OCI-M2 (cell line): ENCODE measurements at regions not wholly inside any gene's neighbourhood (a gene's known extent, or its start where the extent isn't known, plus 50 kb on each side); places are given as distances from the start of the nearest gene placed in this dataset.
A peak's percentile ranks its signal among the peaks of the same experiment; 100 is the strongest.
"Not testable (repeated sequence)": the region's sequence is repeated elsewhere in the genome, so short reads cannot be mapped to it uniquely, and the experiment has no call there.

Experiments
- DNase-seq: peaks from one replicate; lab custom pipeline; 2025; ENCODE audit not compliant: unreplicated experiment; lab: John Stamatoyannopoulos, UW

DNA sequence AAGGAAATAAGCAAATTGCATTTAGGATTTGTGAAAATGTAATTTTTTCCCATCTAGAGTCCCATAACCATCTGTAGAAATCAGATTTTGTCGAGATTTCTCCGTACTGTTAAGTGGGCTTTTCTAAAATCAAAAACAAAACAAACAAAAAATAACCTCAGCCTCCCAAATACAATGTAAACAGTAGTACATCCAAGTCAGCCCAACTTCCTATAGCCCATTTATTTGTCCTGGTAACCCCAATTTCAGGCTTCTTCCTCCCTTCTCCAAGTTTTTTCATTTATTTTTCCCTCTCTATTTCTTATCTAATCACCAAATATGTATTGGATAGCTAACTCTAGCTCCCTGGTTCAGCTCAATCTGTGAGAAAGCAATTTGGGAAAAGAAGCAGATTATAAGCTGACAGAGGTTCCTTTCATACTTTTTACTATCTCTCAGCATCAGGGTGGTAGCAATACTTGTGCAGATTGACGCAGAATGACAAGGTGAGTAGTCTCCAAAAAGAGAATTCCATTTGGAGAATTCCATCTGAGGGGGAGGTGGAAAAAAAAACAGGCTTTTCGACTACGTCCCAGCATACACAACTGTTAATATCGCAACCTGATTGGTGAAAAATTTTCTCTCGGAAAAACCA is 132.6 kb upstream of the BTN3A2 start:
- no peak for DNase-seq

DNA sequence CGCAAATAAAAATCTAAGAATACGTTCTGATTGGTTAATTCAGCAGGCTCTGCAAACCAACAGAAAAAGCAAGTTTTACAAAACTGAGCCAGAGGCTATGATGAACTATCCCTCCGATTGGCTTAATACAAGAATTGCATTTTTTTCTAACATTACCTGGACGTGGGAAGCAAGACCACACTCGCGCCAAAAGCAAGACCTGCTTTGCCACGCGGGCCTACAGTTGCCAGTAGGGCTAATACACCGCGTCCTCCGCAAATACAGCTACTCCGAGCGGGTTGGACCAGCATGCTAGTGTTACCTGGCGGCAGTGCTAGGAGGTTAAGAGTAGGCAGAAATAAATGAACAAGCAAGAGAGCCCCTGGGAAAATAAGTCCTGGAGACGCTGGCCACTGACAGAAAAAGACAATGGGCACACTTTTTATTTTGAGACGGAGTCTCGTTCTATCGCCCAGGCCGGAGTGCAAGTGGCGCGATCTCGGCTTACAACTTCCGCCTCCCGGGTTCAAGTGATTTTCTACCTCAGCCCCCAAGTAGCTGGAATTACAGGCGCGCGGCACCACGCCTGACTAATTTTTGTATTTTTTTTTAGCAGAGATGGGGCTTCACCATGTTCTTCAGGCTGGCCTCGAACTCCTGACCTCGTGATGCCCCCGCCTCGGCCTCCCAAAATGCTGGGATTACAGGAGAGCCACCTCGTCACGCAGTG is 131.9 kb upstream of the BTN3A2 start:
- DNase-seq = no peak

GRCh38 chr6:26233649-26234420 is 131.2 kb upstream of the BTN3A2 start:
- no peak for DNase-seq

- peak; percentile 75 for DNase-seq
These were observed 130.3 kb upstream of the BTN3A2 start for GRCh38 chr6:26234421-26235301.

- DNase-seq = no peak
These were observed 129.7 kb upstream of the BTN3A2 start for GRCh38 chr6:26235302-26235670.

- not testable (repeated sequence) for DNase-seq
These were observed 125.6 kb upstream of the BTN3A2 start for GRCh38 chr6:26239415-26239814.

DNA sequence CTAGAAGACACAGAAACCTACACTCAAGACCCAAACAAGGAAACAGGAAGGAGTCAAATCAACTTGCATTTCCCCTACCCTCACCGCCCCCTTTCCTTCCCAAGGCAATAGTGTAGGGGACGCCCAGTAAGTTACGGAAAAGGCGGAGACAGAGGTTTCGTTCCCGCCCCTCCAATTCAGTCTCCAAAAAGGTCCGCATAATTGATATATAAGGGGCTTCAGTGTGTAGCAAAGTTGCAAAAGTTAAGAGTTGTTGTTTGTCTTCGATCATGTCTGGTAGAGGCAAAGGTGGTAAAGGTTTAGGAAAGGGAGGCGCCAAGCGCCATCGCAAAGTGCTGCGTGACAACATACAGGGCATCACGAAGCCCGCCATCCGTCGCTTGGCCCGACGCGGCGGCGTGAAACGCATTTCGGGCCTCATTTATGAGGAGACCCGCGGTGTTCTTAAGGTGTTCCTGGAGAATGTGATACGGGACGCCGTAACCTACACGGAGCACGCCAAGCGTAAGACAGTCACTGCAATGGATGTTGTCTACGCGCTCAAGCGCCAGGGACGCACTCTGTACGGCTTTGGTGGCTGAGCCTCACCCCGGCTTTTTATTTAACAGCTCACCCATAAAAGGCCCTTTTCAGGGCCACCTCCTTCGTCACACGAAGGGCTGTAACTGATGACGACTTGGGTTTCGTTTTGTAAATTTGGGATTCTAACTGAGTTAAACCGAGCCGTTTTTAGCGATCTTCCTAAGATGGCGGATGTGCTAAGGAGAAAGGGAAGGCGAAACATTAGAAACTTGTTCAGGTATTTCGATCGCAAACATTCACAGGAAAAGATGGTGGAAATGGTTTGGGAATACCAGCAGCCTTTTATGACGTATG is 124.6 kb upstream of the BTN3A2 start:
- peak; percentile 78 for DNase-seq

DNA sequence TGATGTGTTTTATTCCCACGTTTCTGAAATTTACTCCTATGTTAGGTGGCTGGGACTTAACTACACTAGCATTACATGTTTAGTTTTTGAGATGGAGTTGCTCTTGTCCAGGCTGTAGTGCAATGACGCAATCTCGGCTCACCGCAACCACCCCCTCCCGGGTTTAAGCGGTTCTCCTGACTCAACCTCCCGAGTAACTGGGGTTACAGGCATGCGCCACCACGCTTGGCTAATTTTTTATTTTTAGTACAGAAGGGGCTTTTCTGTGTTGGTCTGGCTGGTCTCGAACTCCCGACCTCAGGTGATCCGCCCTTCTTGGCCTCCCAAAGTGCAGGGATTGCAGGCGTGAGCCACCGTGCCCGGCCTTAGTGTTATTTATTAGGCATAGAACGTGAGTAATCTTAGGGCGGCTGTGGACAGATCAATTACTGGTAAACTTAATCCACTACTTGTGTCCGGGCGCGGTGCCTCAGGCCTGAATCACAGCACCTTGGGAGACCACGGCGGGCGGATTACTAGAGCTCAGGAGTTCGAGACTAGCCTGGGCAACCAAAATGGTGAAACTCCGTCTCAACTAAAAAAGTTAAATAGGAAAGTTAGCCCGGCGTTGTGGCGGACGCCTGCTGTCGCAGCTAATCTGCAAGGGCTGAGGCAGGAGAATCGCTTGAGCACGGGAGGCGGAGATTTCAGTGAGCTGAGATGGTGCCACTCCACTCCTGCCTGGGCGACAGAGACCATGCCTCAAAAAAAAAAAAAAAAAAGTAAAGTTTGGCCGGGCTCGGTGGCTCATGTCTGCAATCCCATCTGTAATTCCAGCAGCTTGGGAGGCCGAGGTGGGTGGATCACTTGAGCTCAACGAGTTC is 123.7 kb upstream of the BTN3A2 start:
- DNase-seq = no peak

- DNase-seq = no peak
These were observed 121.9 kb upstream of the BTN3A2 start for GRCh38 chr6:26243132-26243531.

- no peak for DNase-seq
These were observed 121.2 kb upstream of the BTN3A2 start for GRCh38 chr6:26243752-26244151.

DNA sequence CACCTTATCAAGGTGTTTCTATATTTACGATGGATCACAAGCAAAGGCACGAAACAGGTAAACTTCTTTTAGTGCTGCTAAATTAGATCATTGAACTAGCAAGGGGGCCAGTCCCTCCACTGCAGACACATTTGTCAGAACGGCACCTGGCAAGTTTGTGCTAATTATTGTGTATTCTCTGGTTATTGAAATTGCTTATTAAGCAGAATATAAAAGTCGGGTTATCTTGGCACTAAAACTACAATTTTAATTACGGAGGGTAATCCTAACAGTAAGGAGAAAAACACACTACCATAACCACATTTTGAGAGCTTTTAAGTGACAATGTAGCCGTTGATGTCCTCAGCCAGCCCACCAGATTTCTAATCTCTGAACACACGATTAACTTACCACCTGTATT is 118.9 kb upstream of the BTN3A2 start:
- DNase-seq = no peak

GRCh38 chr6:26246553-26246952 is 118.4 kb upstream of the BTN3A2 start:
- no peak for DNase-seq

GRCh38 chr6:26249707-26249956 is 115.4 kb upstream of the BTN3A2 start:
- no peak for DNase-seq

DNA sequence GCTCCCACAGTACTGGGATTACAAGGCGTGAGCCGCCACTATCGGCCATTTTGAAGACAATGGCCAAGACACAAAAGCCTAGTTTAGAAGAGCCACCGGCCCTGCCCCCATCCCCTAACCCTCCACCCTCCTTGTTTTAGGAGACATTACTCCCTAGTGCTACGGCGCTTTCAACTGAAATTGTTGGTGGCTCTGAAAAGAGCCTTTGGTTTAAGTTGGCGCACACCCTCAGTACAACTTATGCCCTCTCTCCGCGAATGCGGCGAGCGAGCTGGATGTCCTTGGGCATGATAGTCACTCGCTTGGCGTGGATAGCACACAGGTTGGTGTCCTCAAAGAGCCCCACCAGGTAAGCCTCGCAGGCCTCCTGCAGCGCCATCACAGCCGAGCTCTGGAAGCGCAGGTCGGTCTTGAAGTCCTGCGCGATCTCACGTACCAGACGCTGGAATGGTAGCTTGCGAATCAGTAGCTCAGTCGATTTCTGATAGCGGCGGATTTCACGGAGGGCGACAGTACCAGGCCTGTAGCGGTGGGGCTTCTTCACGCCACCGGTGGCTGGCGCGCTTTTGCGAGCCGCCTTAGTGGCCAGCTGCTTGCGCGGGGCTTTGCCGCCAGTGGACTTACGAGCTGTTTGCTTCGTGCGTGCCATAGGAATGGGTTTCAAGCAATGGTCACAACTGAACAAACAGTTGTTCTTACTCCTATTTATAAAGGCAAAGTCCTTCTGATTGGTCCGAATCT is 114.9 kb upstream of the BTN3A2 start:
- peak; percentile 84 for DNase-seq

DNA sequence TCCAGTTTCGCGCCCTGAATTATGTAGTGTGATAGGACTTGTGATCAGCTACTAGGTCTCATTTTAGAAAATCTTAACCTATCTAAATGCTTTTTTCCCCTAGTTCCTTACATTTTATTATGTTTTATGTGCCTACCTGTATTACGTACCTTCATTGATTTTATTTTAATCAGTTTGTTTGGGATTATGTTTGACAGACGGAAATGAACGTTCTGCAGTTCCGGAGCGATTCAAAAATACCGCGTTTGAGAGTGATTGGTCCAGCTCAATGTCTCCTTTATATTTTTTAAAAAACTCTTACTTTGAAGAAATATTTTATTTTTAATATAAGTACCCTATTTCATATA is 114.3 kb upstream of the BTN3A2 start:
- no peak for DNase-seq

DNA sequence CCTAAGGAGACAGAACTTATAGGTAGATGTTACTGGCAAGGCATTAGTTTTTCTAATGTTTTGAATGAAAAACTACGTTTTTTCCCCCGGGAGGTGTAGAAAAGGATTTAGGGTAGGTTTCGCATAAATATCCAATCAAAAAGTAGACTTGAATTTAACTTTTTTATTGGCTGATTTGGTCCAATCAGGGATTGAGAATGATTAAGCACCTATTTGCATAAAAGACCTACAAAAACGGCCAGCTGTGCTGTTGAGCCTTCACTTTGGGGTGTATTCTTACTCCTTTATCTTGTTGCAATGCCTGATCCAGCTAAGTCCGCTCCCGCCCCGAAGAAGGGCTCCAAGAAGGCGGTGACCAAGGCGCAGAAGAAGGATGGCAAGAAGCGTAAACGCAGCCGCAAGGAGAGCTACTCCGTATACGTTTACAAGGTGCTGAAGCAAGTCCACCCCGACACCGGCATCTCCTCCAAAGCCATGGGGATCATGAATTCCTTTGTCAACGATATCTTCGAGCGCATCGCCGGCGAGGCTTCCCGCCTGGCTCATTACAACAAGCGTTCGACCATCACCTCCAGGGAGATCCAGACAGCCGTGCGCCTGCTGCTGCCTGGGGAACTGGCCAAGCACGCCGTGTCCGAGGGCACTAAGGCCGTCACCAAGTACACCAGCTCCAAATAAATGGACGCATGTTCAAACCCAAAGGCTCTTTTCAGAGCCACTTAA is 113.5 kb upstream of the BTN3A2 start:
- peak; percentile 90 for DNase-seq

GRCh38 chr6:26252077-26252472 is 112.9 kb upstream of the BTN3A2 start:
- DNase-seq = no peak

DNA sequence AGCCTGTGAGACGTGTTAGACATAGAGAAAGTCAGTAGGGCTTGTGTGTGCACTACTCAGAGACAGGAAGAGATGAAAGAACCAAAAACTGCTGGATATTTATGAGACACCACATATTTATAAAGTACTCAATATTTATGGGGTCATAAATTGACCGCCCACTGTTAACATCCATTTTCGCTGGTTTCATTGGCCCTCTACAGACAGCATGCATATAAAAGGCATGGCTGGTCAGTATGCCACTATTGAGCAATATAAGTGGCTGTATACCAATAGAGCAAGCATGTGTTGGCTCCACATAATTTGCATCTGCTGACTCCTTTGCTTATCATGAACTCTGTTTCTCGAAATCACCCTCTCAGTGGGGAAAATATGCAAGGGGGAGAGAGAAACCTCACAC is 110.3 kb upstream of the BTN3A2 start:
- DNase-seq = no peak
